GM23248 (cell line): ENCODE measurements at regions not wholly inside any gene's neighbourhood (a gene's known extent, or its start where the extent isn't known, plus 50 kb on each side); places are given as distances from the start of the nearest gene placed in this dataset.
A peak's percentile ranks its signal among the peaks of the same experiment; 100 is the strongest.

ENCODE experiments used
- DNase-seq: peaks from one replicate; pipeline ENCODE4 v3.0.0-alpha.2; 2015
- H2AFZ ChIP-seq: fragments of 200-600 bp; sonication (generic); 2 replicates; pipeline ENCODE4 v1.6.1; 2016; ENCODE audit warnings: antibody characterized with exemption
- H3F3A ChIP-seq: fragments of 200-600 bp; sonication (generic); 2 replicates; pipeline ENCODE4 v1.6.1; 2016; ENCODE audit warnings: mild to moderate bottlenecking, antibody characterized with exemption, mixed run types; ENCODE audit not compliant: insufficient read depth
- H3K27ac ChIP-seq: fragments of 200-600 bp; sonication (generic); 2 replicates; pipeline ENCODE4 v1.5.1; 2016; ENCODE audit warnings: mild to moderate bottlenecking
- H3K27me3 ChIP-seq: fragments of 200-600 bp; sonication (generic); replicated peaks from 2 replicates; pipeline ENCODE4 v1.6.1; 2016; ENCODE audit warnings: mild to moderate bottlenecking; ENCODE audit not compliant: insufficient read depth
- H3K36me3 ChIP-seq: fragments of 200-600 bp; sonication (generic); 2 replicates; pipeline ENCODE4 v1.6.1; 2016; ENCODE audit warnings: low read depth, mild to moderate bottlenecking
- H3K4me1 ChIP-seq: fragments of 200-600 bp; sonication (generic); 2 replicates; pipeline ENCODE4 v1.6.1; 2016; ENCODE audit warnings: mild to moderate bottlenecking; ENCODE audit not compliant: insufficient read depth
- H3K4me2 ChIP-seq: fragments of 200-600 bp; sonication (generic); one replicate; pipeline ENCODE4 v1.6.1; 2016; ENCODE audit warnings: mild to moderate bottlenecking; ENCODE audit not compliant: unreplicated experiment
- H3K4me3 ChIP-seq: fragments of 200-600 bp; sonication (generic); 2 replicates; pipeline ENCODE4 v1.5.1; 2016; ENCODE audit warnings: mild to moderate bottlenecking
- H3K79me2 ChIP-seq: fragments of 200-600 bp; sonication (generic); 2 replicates; pipeline ENCODE4 v1.6.1; 2016; ENCODE audit warnings: mild to moderate bottlenecking; ENCODE audit not compliant: insufficient read depth
- H3K9ac ChIP-seq: fragments of 200-600 bp; sonication (generic); 2 replicates; pipeline ENCODE4 v1.6.1; 2016; ENCODE audit warnings: mild to moderate bottlenecking
- H3K9me2 ChIP-seq: fragments of 200-600 bp; sonication (generic); 2 replicates; pipeline ENCODE4 v1.6.1; 2016; ENCODE audit warnings: mixed run types, mild to moderate bottlenecking, moderate library complexity; ENCODE audit not compliant: insufficient read depth
- H3K9me3 ChIP-seq: fragments of 200-600 bp; sonication (generic); one replicate; pipeline ENCODE4 v1.6.1; 2017; ENCODE audit warnings: low read depth
- H4K20me1 ChIP-seq: fragments of 200-600 bp; sonication (generic); 2 replicates; pipeline ENCODE4 v1.6.0; 2016; ENCODE audit not compliant: insufficient read depth
- EZH2 ChIP-seq: fragments of 200-600 bp; sonication (generic); IDR thresholded peaks from 2 replicates; pipeline ENCODE4 v1.6.1; 2018; ENCODE audit warnings: antibody characterized with exemption, mild to moderate bottlenecking; ENCODE audit not compliant: insufficient read depth, poor library complexity, severe bottlenecking
- EZH2phosphoT487 ChIP-seq: fragments of 200-600 bp; sonication (generic); IDR thresholded peaks from 2 replicates; pipeline ENCODE4 v1.6.1; 2018; ENCODE audit warnings: antibody characterized with exemption, moderate library complexity, mild to moderate bottlenecking, low read depth; ENCODE audit not compliant: insufficient read depth
- WGBS, 2 experiments: methylation state at CpG; one replicate each; pipeline ENCODE4 v1.1.6; 2015 to 2017; ENCODE audit warnings: low lambda C conversion rate in 2 of 2, low coverage in 1 of 2; ENCODE audit errors: missing lambda C conversion rate in 2 of 2; 5-methylcytosine and 5-hydroxymethylcytosine counted together
- in situ Hi-C: fragments of 300-500 bp; cut with MboI; formaldehyde crosslinking; loops from 2 replicates; pipeline ENCODE4 v1.15.0; 2020

DNA sequence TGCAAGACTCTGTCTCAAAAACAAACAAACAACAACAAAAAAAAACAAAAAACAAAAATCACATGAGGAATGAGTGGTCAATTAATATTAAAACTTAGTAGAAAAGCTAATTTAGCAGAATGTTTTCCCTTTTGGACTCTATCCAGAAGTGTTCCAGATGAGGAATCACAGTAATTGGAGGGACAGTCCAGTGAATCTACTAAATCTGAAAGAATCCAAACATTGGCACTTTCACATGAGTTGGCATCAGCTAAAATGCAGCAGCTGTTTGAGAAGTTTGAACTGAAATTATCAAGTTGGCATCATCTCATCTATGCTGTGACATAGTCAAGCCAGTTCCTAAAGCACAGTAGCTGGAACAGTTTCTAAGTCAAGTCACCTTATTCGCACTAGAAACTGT lies 367.8 kb downstream of the PPP1R3A start:
- Histone ChIP-seq H2AFZ (no peak overlapping the region), H3K27me3 (no peaks in the 10 kb centered on the region), H3K79me2 (no peaks in the 10 kb centered on the region), H3K9ac (no peak overlapping the region), H3K4me3 (no peak overlapping the region), H3K4me1 (no peaks in the 10 kb centered on the region), H3F3A (no peaks in the 10 kb centered on the region), H3K4me2 (no peak overlapping the region), H3K9me2 (no peaks in the 10 kb centered on the region), H4K20me1 (no peaks in the 10 kb centered on the region), H3K9me3 (no peaks in the 10 kb centered on the region), H3K36me3 (no peaks in the 10 kb centered on the region), H3K27ac (no peak overlapping the region)
- TF ChIP-seq EZH2phosphoT487 (no peak), EZH2 (no peak)
- 14 to 24% methylated on average over 1 of the region's 1 CpG for WGBS, 2 experiments
- DNase-seq, result no peak
- in situ Hi-C loops, result no loop called here

DNA sequence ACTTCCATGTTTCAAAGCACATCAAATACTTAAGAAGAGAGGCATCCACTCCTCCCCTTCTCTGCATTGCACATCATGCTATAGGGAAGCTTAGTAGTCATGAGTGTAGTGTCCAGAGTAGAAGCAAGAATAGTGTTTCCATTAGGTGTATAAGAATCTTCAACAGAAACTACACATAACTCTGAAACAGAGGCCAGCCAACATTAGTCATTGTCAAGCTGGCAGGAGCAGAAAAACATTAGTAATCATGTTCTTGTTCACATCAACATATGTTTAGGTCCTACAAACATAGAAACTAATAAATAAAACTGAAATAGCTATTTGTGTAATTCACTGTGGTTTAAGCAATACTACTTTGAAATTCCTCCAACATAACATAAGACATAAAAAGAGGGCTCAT lies 370.2 kb downstream of the PPP1R3A start:
- no peaks in the 10 kb centered on the region for H4K20me1 ChIP-seq
- H3K9ac ChIP-seq, result no peak overlapping the region
- no peak overlapping the region for H3K27ac ChIP-seq
- no peak overlapping the region for H3K4me3 ChIP-seq
- H3K27me3 ChIP-seq, result no peaks in the 10 kb centered on the region
- H3K4me2 ChIP-seq, result no peak overlapping the region
- H3K9me3 ChIP-seq, result no peaks in the 10 kb centered on the region
- H2AFZ ChIP-seq, result no peak overlapping the region
- H3K9me2 ChIP-seq, result no peaks in the 10 kb centered on the region
- no peak for DNase-seq
- TF ChIP-seq EZH2 (no peak), EZH2phosphoT487 (no peak)
- no peaks in the 10 kb centered on the region for H3K36me3 ChIP-seq
- in situ Hi-C loops, result no loop called here
- H3K4me1 ChIP-seq, result no peaks in the 10 kb centered on the region
- H3F3A ChIP-seq, result no peaks in the 10 kb centered on the region
- no peaks in the 10 kb centered on the region for H3K79me2 ChIP-seq

GRCh38 chr7:113548137-113548536 lies 370.7 kb downstream of the PPP1R3A start:
- H3K4me2 ChIP-seq, result no peak overlapping the region
- H3K9me2 ChIP-seq, result no peaks in the 10 kb centered on the region
- H2AFZ ChIP-seq, result no peak overlapping the region
- in situ Hi-C loops, result no loop called here
- no peak overlapping the region for H3K4me3 ChIP-seq
- H3K9me3 ChIP-seq, result no peaks in the 10 kb centered on the region
- no peaks in the 10 kb centered on the region for H3K4me1 ChIP-seq
- H3F3A ChIP-seq, result no peaks in the 10 kb centered on the region
- H3K36me3 ChIP-seq, result no peaks in the 10 kb centered on the region
- H4K20me1 ChIP-seq, result no peaks in the 10 kb centered on the region
- no peak for DNase-seq
- H3K9ac ChIP-seq, result no peak overlapping the region
- no peak overlapping the region for H3K27ac ChIP-seq
- no peaks in the 10 kb centered on the region for H3K27me3 ChIP-seq
- no peak for TF ChIP-seq EZH2
- TF ChIP-seq EZH2phosphoT487, result no peak
- no peaks in the 10 kb centered on the region for H3K79me2 ChIP-seq

DNA sequence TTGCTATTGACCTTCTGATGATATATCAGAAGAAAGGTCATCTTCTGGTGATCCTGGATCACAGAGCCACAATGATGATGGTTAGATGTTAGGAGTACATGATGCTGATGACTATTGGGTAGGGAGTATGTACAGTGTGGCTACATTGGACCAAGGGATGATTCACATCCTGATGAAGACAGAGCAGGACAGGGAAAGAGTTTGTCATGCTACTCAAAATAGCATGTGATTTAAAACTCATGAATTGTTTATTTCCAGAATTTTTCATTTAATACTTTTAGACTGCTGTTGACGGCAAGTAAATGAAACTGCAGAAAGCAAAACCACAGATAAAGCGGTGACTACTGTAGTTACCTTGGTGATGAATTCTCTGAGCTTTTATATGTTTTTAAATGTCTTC lies 397.3 kb downstream of the PPP1R3A start:
- no peaks in the 10 kb centered on the region for H3K9me3 ChIP-seq
- no peak overlapping the region for H3K9ac ChIP-seq
- 36 to 40% methylated on average over 2 of the region's 2 CpGs for WGBS, 2 experiments
- H3K27ac ChIP-seq, result no peak overlapping the region
- no peaks in the 10 kb centered on the region for H3K79me2 ChIP-seq
- DNase-seq, result peak; percentile 3
- in situ Hi-C loops, result no loop called here
- TF ChIP-seq EZH2, result no peak
- no peak for TF ChIP-seq EZH2phosphoT487
- H3F3A ChIP-seq, result no peaks in the 10 kb centered on the region
- no peaks in the 10 kb centered on the region for H4K20me1 ChIP-seq
- no peaks in the 10 kb centered on the region for H3K36me3 ChIP-seq
- H3K4me3 ChIP-seq, result no peak overlapping the region
- H3K4me1 ChIP-seq, result no peaks in the 10 kb centered on the region
- no peaks in the 10 kb centered on the region for H3K9me2 ChIP-seq
- H3K4me2 ChIP-seq, result no peak overlapping the region
- H2AFZ ChIP-seq, result no peak overlapping the region
- H3K27me3 ChIP-seq, result no peaks in the 10 kb centered on the region

DNA sequence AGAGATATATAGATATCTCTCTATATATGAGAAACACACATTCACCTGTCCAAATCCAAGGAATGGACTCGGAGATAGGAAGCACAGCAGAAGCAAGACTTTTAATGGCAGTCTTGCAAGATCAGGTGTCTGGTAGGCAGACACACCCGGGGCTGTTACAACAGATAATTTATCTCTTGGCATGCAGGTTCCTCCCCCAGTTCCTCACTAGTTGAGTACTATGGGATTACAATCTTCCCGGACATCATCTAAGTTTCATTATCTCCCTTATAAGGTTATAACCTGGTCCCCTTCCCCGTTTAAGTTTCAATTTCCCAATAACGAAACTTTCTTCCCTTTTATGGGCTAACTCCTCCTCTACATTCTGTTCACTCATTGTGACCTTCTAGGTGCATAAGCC lies 399.3 kb downstream of the PPP1R3A start:
- TF ChIP-seq EZH2phosphoT487 (no peak), EZH2 (no peak)
- WGBS, 2 experiments, result 14 to 23% methylated on average over 5 of the region's 5 CpGs
- Histone ChIP-seq H4K20me1 (no peaks in the 10 kb centered on the region), H3K27ac (no peak overlapping the region), H3K4me3 (no peak overlapping the region), H2AFZ (no peak overlapping the region), H3K9me3 (no peaks in the 10 kb centered on the region), H3K9ac (no peak overlapping the region), H3K4me1 (no peaks in the 10 kb centered on the region), H3K4me2 (no peak overlapping the region), H3K27me3 (no peaks in the 10 kb centered on the region), H3F3A (no peaks in the 10 kb centered on the region), H3K79me2 (no peaks in the 10 kb centered on the region), H3K9me2 (no peaks in the 10 kb centered on the region), H3K36me3 (no peaks in the 10 kb centered on the region)
- no peak for DNase-seq
- in situ Hi-C loops, result no loop called here
